SK-N-SH (cell line): ENCODE measurements at regions not wholly inside any gene's neighbourhood (a gene's known extent, or its start where the extent isn't known, plus 50 kb on each side); places are given as distances from the start of the nearest gene placed in this dataset.

Experiments used
- EZH2phosphoT487 ChIP-seq: fragments of 200-600 bp; sonication (generic); IDR thresholded peaks from 2 replicates; pipeline ENCODE4 v1.6.1; 2017; ENCODE audit warnings: low read depth, mixed run types, mild to moderate bottlenecking, antibody characterized with exemption, moderate library complexity, borderline replicate concordance
- POLR2AphosphoS5 ChIP-seq: IDR thresholded peaks from 2 replicates; pipeline ENCODE4 v1.6.1; 2012; ENCODE audit warnings: low read depth, low read length
- TF ChIP-seq, protein P1 (sequence below): fragments of 200-600 bp; sonication (generic); IDR thresholded peaks from 2 replicates; pipeline ENCODE4 v1.6.1; 2017; ENCODE audit warnings: antibody characterized with exemption, mild to moderate bottlenecking, moderate library complexity

DNA sequence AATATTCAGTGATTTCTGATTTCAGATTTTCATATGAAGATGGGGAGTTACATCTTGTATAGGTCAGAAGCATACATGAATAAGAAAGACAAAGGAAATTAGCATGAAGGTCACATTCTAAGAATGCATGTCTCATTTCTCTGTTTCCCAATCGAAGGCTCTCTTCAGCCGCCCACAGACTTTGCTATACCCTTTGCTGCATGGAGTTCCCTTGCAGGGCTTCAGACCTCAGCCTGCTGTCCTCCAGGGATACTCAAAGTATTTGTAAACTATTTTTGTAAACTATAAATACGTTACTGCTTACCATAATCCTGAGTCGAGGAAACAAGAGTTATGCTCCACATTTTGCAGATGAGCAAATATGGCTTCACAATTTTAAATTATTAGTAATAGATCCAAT is 738.4 kb downstream of the PCDH18 start:
- TF ChIP-seq, protein P1, sequence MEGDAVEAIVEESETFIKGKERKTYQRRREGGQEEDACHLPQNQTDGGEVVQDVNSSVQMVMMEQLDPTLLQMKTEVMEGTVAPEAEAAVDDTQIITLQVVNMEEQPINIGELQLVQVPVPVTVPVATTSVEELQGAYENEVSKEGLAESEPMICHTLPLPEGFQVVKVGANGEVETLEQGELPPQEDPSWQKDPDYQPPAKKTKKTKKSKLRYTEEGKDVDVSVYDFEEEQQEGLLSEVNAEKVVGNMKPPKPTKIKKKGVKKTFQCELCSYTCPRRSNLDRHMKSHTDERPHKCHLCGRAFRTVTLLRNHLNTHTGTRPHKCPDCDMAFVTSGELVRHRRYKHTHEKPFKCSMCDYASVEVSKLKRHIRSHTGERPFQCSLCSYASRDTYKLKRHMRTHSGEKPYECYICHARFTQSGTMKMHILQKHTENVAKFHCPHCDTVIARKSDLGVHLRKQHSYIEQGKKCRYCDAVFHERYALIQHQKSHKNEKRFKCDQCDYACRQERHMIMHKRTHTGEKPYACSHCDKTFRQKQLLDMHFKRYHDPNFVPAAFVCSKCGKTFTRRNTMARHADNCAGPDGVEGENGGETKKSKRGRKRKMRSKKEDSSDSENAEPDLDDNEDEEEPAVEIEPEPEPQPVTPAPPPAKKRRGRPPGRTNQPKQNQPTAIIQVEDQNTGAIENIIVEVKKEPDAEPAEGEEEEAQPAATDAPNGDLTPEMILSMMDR, result no peak
- TF ChIP-seq POLR2AphosphoS5, result no peak
- TF ChIP-seq EZH2phosphoT487, result no peak
